DMS153 (cell line): ENCODE measurements at regions not wholly inside any gene's neighbourhood (a gene's known extent, or its start where the extent isn't known, plus 50 kb on each side); places are given as distances from the start of the nearest gene placed in this dataset.

Source experiments
- DNase-seq: peaks from one replicate; lab custom pipeline; 2025; lab: John Stamatoyannopoulos, UW

DNA sequence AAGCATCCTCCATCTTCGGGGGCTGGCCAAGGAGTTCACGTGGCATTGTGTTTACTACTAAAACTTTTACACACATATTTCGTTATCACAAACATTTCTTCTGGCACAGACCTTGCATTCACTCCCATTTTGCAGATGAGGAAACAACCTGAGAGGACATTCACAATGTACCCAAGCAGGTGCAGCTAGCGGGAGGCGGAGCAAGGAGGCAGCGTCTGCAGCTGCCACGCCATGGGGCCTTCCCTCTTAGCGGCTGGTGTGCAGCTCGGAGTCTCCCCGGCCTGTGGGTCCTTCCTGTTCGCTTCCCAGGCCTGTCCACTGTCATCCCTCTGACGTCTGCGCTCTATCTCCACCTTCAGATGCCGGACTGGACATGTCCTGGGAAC is 807.8 kb downstream of the TBC1D22A start:
- no peak for DNase-seq

DNA sequence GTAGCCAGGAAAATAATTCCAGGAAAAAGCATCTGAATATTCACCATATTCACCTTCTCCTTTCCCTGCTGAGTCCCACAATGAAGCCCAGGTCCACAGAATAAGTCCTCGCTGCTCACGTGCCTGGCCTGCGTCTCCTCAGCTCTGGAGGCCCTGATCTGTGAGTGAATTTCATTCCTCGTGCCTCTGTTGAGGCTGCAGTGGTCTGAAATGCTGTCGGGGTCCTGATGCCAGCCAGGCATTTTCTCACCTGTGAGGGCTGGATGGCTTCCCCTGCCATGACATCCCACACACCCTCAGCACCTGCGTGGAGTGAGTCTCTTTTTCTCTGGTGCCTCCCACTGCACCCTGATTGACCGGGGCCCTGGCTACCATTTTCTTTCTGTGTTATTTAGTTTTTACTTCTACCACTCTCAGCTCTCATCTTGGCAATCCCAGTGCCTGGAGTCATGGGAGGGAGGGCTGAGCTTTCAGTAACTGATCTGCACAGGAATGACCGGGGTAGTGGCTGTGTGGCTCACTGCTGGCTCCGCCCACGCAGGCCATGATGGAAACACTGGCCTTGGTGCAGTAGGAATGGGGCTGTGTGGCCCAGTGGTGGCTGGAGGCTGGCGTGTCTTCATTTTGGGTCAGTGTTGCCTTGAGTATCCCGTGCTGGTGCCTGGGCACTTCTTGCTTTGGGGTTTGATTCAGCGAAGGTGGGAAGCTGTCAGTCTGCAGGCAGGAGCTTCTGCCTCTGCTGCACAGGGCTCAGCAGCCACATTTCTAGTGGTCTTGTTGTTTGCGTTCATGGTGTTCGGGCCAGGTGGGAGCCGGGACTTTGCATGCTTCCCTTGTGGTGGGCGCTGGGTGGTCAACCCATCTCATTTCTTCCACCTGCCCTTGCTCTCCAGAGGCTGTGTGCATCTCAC is 807.2 kb downstream of the TBC1D22A start:
- DNase-seq: no peak

DNA sequence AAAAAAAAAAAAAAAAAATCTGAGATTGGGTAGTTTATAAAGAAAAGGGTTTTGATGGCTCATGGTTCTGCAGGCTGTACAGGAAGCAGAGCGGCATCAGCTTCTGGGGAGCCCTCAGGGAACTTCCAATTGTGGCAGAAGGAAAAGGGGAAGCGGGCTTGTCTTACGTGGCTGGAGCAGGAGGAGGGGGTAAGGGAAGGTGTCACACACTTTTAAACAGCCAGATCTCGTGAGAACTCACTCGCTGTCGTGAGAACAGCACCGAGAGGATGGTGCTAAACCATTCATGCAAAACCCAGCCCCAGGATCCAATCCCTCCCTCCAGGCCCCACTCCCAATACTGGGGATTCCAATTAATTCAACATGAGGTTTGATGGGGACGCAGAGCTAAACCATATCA is 806.2 kb downstream of the TBC1D22A start:
- no peak for DNase-seq

DNA sequence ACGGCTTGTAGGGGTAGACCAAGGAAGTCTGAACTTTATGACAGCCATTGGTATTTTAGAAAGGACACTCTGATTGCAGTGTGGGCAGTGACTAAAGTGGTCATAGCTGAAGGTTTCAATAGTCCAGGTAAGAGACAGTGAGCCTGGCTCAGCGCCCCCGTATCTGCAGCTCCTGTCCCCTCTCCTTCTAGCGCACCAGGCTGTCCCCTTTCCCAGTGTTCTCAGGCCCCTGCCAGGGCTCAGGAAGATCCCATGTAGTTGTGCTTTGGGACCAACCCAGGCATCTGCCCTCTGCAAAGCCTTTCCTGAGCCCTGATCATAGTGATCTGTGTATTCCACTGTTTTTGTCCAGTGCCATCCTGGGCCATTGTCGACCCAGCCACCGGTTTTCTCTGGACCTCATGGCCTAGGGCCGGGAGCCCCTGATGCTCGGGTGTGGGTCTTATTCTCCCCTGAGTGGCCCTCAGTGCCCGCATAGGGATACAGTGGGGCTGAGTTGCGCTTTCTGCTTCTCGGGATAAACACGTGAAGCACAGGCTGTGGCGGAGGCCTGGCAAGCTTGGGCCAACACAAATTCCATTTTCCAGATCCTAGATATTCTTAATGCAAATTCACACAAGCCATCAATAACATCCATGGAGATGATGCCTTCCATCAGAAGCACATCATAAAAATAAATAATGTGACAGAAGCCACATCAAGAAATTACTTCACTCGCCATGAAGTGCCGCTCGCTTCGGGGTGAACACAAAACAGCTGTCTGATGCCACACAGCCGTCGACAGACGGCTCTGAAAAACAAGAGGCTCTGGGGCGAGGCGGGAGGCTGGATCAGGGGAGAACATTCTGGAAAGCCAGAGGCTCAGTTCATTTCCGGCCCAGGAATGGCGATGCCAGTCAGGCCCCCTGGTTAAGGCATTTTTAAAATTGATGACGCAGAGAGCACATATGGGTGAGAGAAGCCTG is 805.0 kb downstream of the TBC1D22A start:
- no peak for DNase-seq

DNA sequence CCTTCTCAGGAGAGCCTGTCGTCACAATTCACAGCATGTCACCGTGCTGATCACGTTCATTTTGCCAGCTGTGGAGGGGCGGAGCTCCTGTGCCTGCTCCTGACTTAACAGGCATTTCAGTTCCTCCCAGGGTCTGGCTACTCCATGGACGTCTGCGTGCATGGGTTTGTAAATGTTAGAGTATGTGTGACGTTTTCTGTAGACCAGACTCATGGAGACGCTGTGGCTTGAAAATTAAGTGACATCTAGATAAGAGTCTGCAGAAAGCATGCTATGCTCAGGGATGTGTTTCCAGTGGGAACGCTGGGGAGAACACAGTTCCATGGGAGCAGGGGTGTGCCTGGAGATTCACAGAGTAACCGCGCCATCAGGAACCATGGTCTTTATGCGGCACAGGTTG is 804.0 kb downstream of the TBC1D22A start:
- DNase-seq: no peak

DNA sequence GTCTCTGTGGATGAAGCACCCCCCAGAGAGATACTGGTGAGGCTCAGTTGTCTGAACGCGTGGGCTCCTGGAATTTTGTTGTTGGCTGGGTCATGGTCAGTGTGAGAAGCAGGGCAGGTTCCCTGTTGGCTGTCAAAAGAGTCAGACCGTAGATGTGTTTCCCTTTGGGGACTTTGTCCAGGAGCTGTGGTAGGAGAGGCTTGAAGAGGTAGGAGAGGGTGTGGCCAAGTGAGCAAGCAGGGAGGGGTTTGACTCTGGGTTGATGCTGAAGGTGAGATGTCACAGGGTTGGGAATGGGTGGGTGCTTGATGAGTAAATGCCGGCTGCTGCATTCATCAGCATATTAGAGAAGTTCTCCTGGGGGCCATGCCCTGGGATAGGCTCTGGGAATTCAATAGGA is 803.2 kb downstream of the TBC1D22A start:
- DNase-seq: no peak

DNA sequence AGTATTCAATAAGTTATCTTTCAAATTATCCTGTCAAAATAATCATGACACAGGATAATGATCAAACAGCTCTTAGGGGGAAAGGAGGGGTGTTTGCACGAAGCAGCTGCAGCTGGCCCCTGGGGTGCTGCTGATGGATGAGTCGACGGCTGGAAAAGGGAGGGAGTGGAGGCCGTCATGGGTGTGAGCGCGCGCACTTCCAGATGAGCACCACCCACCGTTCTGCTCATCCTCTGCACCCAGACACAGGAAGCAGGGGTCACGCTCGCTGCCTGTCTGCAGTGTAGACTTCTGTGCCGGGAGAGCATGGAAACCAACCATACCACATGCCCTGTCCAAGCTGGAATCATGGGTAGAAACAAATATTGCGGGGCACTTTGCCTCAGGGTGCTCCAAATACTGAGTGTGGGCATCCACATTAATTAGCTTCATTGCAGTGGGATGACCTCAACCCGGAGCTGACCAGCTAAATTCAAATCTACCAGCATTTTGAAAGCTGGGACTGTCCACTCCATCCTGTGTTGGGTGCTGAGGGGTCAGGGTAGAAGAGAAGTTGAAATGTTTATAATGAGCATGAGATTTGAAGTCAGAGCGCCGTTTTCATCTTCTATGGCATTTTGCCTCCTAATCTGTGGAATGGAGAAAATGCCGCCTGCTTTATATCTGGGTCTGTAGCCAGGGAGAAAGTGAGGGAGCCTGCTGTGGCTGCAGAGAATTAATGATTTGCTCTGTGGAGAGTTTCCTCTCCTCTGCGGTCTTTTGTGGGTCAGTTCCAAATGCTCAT is 802.4 kb downstream of the TBC1D22A start:
- DNase-seq: peak; percentile 9

DNA sequence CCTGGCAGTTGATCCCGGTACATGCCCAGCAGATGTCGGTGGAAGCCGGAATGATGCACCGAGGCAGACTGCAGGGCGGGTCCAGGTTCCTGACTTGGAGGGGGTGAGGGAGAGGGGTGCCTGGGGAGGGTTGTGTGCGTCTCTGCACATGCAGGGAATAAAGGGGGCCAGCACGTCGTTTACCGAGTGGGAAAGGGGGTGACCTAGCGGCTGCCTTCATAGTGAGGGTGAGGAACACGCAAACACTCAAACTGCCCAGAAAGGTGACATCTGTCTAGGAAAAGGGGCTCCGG is 801.7 kb downstream of the TBC1D22A start:
- DNase-seq: no peak

DNA sequence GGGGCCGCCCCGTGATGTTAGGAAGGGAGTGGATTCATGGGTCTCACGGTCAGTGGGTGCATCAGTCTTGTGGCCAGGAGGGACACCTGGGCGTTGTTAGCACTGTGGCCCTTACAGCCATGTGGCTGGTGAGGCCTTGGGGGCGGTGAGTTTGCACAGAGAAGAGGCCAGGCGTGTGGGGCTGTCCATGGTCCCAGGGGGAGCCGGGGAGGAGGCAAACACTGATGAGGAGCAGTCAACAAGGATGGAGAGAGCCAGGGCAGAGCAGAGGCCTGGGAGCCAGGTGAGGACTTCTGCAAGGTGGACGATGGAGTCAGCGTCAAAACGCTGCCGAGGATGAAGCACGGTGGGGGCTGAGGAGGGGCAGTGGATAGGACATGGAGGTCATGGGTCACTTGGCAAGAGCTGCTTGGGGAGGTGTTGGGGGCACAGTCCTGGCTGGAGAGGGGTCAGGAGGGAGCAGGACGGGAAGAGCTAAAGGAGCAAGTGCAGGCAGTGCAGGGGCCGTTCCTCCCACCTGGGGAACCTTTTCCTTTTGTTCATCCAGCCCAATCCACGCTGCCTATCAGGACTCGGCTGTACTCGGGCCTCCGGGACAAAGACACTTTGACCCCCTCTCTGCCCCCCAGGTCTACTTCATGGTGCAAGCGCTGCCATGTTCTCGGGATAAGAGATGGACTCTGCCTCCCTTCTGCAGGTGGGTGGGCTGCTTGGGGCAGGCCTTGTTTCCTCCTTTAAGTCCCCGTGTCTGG is 801.1 kb downstream of the TBC1D22A start:
- no peak for DNase-seq

DNA sequence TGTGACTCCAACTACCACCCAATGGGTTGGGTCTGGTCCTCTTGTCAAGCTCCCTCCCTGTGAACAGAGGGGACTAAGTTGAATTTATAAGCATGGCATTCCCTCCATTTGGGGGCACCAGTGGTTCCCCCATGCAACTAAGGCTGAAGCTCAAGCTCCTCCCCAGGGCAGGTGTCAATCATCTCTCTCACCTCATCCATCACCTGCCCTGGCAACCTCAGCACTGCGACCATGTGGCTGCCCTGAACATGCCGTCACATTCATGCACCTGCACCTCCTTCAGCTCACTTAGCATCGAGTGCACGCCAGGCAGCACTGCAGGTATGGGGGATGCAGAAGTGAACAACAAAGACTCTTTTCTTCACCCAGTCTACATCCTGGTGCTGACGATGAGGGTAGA is 799.3 kb downstream of the TBC1D22A start:
- DNase-seq: no peak

DNA sequence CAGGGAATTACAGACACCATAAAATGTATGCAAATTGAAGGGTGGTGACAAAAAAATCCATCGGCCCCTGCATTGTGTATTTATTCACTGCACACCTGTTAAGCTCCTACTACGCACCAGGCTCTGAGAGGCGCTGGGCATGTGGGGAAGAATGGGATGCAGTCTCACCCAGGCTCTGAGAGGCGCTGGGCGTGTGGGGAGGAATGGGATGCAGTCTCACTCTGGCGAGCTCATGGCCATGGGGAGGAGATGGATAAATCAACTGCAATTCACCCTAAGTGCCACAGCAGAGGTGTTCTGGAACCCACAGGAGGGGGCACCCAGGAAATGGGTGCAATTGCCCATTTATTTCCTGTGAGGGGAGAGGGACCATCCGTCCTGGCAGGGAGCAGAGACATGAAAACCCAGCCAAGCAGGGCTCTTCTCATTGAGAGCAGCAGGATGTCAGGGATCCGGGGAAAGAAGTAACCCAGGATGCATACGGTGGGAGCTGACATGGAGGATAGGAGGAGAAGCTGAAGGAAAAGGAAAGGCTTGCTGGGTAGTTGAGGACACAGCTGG is 798.7 kb downstream of the TBC1D22A start:
- DNase-seq: no peak

DNA sequence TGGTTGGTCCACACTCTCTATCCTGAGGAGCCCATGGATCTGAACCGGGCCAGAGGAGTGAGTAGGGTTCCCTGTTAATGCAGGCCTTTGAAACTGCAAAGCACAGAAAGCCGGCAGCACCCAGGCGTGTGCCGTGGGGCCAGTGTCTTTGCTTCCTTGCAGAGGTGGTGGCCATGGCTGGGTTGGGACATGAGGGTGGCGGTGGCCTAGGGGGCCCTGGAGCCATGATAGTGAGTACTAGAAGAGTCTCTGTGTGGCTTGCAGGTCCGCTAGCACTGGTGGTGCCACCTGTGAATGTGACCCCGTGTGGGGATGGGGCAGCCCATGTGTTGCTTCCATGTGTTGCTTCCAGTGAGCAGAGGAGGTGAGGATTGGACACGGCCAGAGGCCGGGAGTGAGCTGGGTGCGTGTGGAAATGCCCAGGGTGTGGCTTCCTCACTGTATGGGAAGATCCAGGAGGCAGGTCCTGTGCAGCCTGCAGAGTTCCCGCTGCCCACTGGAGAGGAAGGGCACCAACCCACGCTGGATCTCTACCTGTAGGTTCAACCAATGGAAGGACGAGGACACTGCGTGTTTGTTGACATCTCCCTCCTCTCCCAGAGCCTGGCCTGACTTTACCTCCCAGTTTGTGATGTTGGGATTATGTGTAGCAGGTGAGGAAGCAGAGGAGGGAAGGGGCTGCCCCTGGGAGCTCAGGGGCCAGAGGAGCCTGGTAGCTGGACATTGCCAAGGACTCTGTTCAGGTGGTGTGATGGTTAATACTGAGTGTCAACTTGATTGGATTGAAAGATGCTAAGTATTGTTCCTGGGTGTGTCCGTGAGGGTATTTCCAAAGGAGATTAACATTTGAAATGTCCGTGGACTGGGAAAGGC is 796.6 kb downstream of the TBC1D22A start:
- DNase-seq: no peak

DNA sequence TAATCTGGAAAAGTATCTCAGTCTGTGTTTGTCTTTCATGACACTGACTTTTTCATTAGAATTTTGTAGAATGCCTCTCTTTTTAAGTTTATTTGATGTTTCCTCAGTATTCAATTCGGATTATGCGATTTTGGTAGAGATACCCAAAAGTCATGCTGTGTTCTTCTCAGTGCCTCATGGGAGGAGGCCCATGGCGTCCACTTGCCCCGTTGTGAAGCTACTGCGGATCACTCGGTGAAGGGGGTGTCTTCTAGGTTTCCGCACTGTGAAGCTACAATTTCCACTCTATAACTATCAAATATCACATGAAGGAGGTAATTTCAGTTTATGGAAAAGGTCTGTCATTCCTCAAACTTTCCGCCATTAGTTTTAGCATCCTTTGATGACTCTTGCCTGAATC is 794.0 kb downstream of the TBC1D22A start:
- DNase-seq: no peak

DNA sequence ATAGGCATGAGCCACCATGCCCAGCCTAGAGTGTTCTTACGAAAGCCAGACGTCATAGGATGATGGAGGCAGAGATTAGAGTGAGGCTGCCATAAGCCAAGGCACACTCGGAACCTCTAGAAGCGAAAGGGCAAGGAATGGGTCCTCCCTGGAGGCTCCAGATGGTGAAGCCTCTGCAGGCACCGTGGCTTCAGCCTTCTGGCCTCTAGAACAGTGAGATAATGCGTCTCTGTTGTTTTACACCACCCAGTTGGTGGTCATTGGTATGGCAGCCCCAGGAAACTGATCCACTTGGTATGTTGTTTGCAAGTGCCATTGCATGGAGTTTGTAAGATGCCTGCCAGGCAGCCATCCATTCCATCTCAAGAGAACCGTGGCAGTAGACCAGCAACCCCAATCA is 791.0 kb downstream of the TBC1D22A start:
- no peak for DNase-seq

DNA sequence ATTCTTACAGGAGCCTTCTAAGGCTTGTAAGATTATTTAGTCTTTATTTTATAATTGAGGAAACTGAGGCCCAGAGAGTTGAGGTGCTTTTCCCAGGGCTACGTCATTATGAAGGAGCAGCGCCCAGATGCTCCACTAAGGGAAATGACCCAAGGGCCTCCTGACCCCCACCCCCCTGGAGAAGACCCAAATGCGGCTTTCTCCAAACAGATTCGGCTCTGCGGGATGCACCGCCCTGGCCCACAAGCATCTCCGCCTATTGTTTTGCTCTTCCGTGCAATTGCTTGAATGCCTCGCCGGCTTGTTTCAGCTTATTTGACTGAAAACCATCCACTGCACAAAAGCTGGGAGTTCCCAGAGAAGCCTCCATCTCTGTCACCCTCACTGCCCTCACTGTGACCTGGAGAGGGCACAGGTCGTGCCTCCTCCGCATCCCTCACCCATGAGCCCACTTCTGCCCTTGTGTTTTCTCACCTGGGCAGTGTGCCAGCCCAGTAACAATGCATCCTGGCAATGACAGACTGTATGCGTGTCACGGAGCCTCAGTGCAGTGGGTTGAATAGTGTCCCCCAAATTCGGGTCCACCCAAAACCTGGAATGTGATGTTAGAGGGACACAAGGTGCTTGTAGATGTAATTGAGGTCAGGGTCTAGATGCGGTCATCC is 790.2 kb downstream of the TBC1D22A start:
- peak; percentile 34 for DNase-seq

DNA sequence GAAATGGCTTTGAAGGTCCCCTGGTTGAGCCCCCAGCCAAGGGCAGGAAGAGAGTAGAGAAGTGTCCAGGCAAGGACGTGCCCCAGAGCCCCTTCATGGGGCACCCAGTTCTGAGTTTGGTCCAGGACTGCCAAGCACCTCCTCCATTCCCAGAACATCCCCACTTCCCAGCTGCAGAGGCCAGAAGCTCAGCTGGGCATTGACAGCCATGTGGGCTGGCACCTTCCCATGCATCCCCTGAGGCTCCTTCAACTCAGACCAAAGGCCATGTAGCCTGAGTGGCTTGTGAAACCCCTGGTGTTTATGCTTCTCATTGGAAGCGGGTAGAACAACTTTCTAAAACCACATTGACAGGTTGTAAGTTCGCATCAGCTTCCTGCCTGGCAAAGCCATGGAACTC is 789.6 kb downstream of the TBC1D22A start:
- DNase-seq: no peak

DNA sequence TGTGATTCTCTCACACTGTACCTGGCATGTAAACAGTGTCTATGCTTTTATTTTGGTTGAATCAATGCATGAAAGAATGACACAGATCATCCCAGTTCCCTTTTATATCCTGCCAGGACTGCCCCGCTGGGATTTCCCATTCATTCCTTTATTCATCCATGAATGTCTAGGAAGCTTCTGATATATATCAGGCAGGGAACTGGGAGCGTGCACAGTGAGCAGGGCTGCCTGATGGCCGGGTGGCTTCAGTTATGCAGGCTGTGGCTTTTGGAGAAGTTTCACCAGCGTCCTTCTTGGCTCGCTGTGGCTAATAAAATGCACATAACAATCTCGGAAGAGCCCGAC is 789.0 kb downstream of the TBC1D22A start:
- DNase-seq: no peak

DNA sequence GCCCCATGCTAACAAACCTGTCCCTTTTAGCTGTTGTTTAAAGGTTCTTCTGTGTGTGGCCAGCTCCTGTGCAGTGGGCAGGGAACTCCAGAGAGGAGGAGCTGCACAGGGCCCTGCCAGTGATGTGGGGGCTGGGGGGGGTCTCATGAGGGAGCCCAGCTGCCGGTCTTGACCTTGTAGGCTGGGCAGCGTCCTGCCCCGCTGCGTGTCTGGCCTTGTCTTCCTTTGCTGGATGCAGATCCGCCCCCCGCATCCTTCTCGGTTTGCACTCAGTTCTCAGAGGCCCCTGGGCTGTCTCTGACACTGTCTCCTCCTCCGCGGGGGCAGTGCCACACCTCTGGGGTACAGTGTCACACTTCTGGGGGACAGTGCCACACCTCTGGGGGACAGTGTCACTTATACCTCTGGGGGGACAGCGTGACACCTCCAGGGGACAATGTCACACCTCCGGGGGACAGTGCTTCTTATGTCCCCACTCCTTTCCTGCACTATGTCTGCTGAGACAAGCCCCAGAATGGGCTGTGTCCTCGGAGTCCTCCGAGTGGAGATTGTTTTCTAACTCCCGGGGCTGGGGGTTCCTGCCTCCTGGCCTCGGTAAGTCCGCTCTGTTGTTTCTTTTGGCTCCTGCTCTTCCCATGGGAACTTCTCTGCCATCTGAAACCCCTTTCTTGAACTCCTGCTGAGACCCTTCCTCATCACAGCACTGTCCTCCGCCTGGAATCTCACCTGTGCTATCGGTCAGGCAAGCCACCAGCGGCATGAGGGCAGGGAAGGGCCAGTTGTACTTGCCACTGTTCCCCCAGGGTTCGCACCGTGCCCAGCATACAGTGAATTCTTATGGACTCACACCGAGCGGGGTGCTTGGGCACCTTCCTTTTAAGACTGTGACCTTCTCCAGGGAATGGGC is 788.3 kb downstream of the TBC1D22A start:
- DNase-seq: no peak
